ENCODE measurements at regions not wholly inside any gene's neighbourhood (a gene's known extent, or its start where the extent isn't known, plus 50 kb on each side); places are given as distances from the start of the nearest gene placed in this dataset.

DNA sequence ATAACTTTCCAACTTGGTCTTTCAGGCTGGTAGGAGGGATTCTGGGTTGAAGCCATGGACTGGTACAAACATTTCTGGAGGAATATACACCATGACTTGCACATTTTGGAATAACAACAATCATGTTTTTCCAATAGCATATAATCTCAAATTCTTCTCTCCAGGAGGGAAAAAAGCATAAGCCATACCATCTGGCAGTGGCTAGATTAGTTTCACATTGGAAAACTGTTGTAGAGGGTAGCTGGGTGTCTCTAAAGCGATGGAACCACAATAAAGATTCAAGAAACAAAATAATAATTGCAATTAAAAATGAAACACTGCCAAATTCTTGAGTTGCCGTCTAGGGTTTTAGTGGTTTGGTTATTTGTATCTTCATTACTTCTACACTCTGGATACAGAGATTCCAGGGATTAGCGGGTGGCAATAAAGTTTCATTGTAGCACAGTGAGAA, 278.5 kb upstream of the RASGRP1 start:
- Histone ChIP-seq H3K4me1 (ENCODE audit: control insufficient read depth, insufficient read depth, low read length) (no peaks in the 10 kb centered on the region), H3K4me3 (ENCODE audit: low read depth in 2 of 2, low read length in 2 of 2) (no peak overlapping the region), H3K9me3 (ENCODE audit: control insufficient read depth, insufficient read depth, low read depth, low read length) (no peaks in the 10 kb centered on the region), H3K27ac (ENCODE audit: low read length) (no peak overlapping the region), H3K27me3 (ENCODE audit: control insufficient read depth, insufficient read depth, low read length) (no peaks in the 10 kb centered on the region), H3K36me3 (ENCODE audit: control insufficient read depth, insufficient read depth, low read length) (no peaks in the 10 kb centered on the region)
- intact Hi-C loops (cut with micrococcal nuclease; ENCODE audit: unreplicated experiment) = no loop called here
- ATAC-seq = no peak
- ChIA-PET CTCF (no interaction called here), POLR2A (no interaction called here)
- TF ChIP-seq, protein P1, sequence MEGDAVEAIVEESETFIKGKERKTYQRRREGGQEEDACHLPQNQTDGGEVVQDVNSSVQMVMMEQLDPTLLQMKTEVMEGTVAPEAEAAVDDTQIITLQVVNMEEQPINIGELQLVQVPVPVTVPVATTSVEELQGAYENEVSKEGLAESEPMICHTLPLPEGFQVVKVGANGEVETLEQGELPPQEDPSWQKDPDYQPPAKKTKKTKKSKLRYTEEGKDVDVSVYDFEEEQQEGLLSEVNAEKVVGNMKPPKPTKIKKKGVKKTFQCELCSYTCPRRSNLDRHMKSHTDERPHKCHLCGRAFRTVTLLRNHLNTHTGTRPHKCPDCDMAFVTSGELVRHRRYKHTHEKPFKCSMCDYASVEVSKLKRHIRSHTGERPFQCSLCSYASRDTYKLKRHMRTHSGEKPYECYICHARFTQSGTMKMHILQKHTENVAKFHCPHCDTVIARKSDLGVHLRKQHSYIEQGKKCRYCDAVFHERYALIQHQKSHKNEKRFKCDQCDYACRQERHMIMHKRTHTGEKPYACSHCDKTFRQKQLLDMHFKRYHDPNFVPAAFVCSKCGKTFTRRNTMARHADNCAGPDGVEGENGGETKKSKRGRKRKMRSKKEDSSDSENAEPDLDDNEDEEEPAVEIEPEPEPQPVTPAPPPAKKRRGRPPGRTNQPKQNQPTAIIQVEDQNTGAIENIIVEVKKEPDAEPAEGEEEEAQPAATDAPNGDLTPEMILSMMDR (IDR thresholded peaks at IDR 0.05) = no peak
- TF ChIP-seq TCF7L2 (IDR thresholded peaks at IDR 0.05; ENCODE audit: low read depth, low read length) (no peak), POLR2AphosphoS5 (IDR thresholded peaks at IDR 0.05; ENCODE audit: low read depth, low read length) (no peak), REST (IDR thresholded peaks at IDR 0.05; ENCODE audit: insufficient read depth in 1 of 2, low read depth in 2 of 2, low read length in 1 of 2) (no peak), SIN3A (IDR thresholded peaks at IDR 0.05; ENCODE audit: borderline replicate concordance, insufficient read depth, low read depth, low read length) (no peak)
- in situ Hi-C loops (cut with HindIII; ENCODE audit: low pct_unique_long_range_greater_than_20kb, low sequenced_read_pairs) = no loop called here
- no peak for DNase-seq (ENCODE audit: low read depth, low spot score)
- no TSS peak for BruUV-seq (replicated peaks)

- H3K27me3 ChIP-seq (ENCODE audit: control insufficient read depth, insufficient read depth, low read length) = no peaks in the 10 kb centered on the region
- H3K9me3 ChIP-seq (ENCODE audit: control insufficient read depth, insufficient read depth, low read depth, low read length) = no peaks in the 10 kb centered on the region
- CTCF ChIA-PET = no interaction called here
- in situ Hi-C loops (cut with HindIII; ENCODE audit: low pct_unique_long_range_greater_than_20kb, low sequenced_read_pairs) = no loop called here
- no peak for ATAC-seq
- H3K27ac ChIP-seq (ENCODE audit: low read length) = no peak overlapping the region
- TF ChIP-seq REST (IDR thresholded peaks at IDR 0.05; ENCODE audit: insufficient read depth in 1 of 2, low read depth in 2 of 2, low read length in 1 of 2) = no peak
- TF ChIP-seq, protein P1 (IDR thresholded peaks at IDR 0.05) = no peak
- TF ChIP-seq POLR2AphosphoS5 (IDR thresholded peaks at IDR 0.05; ENCODE audit: low read depth, low read length) = no peak
- no peak for TF ChIP-seq TCF7L2 (IDR thresholded peaks at IDR 0.05; ENCODE audit: low read depth, low read length)
- no peak for TF ChIP-seq SIN3A (IDR thresholded peaks at IDR 0.05; ENCODE audit: borderline replicate concordance, insufficient read depth, low read depth, low read length)
- POLR2A ChIA-PET = no interaction called here
- intact Hi-C loops (cut with micrococcal nuclease; ENCODE audit: unreplicated experiment) = no loop called here
- DNase-seq (ENCODE audit: low read depth, low spot score) = no peak
- no TSS peak for BruUV-seq (replicated peaks)
- H3K4me1 ChIP-seq (ENCODE audit: control insufficient read depth, insufficient read depth, low read length) = no peaks in the 10 kb centered on the region
- no peak overlapping the region for H3K4me3 ChIP-seq (ENCODE audit: low read depth in 2 of 2, low read length in 2 of 2)
- no peaks in the 10 kb centered on the region for H3K36me3 ChIP-seq (ENCODE audit: control insufficient read depth, insufficient read depth, low read length)
Observed at GRCh38 chr15:38843736-38844590, 279.3 kb upstream of the RASGRP1 start.

All from Panc1 (cell line).